Breast epithelium (tissue), 3 donors: ENCODE measurements at regions not wholly inside any gene's neighbourhood (a gene's known extent, or its start where the extent isn't known, plus 50 kb on each side); places are given as distances from the start of the nearest gene placed in this dataset.

Source experiments
- CTCF ChIP-seq, 3 donors: fragments of 450-650 bp; IDR thresholded peaks; one replicate each; pipeline ENCODE4 v1.5.1; 2016 to 2017; ENCODE audit warnings: antibody characterized with exemption in 3 of 3, mild to moderate bottlenecking in 3 of 3, moderate library complexity in 3 of 3
- POLR2AphosphoS5 ChIP-seq, 3 donors: sonication (generic); formaldehyde crosslinking; IDR thresholded peaks; one replicate each; pipeline ENCODE4 v1.6.1; 2017; ENCODE audit warnings: antibody characterized with exemption in 3 of 3

- TF ChIP-seq CTCF (IDR thresholded peaks at IDR 0.05) (no peak), POLR2AphosphoS5 (IDR thresholded peaks at IDR 0.05) (no peak)
Measured at GRCh38 chr2:155062250-155062921, 363.9 kb downstream of the KCNJ3 start.
